K562 (cell line): ENCODE measurements at regions not wholly inside any gene's neighbourhood (a gene's known extent, or its start where the extent isn't known, plus 50 kb on each side); places are given as distances from the start of the nearest gene placed in this dataset.

Source experiments
- JUND ChIP-seq, 2 experiments: IDR thresholded peaks; 2 replicates in 1 of 2; 3 replicates in 1 of 2; pipeline ENCODE4 v1.6.1; 2011; ENCODE audit warnings: borderline replicate concordance in 2 of 2, low read depth in 2 of 2, low read length in 2 of 2, improper control_type of control experiment in 1 of 2, missing biosample characterization in 1 of 2, missing genetic modification characterization in 1 of 2, missing genetic modification reagents in 1 of 2
- NEUROD1 ChIP-seq: fragments of 150-350 bp; IDR thresholded peaks from 2 replicates; pipeline ENCODE4 v1.6.1; 2014; ENCODE audit warnings: borderline replicate concordance, low read length, low read depth; ENCODE audit not compliant: partially characterized antibody
- RUNX1 ChIP-seq: sonication (generic); IDR thresholded peaks from 2 replicates; pipeline ENCODE4 v1.6.1; 2016; ENCODE audit warnings: antibody characterized with exemption, low read depth
- SMAD1 ChIP-seq: fragments of 150-350 bp; IDR thresholded peaks from 2 replicates; pipeline ENCODE4 v1.6.1; 2014; ENCODE audit warnings: low read length, low read depth; ENCODE audit not compliant: partially characterized antibody
- ZBTB8A ChIP-seq: fragments of 450-650 bp; IDR thresholded peaks from 2 replicates; pipeline ENCODE4 v1.6.1; 2018; ENCODE audit warnings: mild to moderate bottlenecking, moderate library complexity; ENCODE audit not compliant: partially characterized antibody
- ZNF316 ChIP-seq: fragments of 450-650 bp; IDR thresholded peaks from 2 replicates; pipeline ENCODE4 v1.6.1; 2016
- ZNF384 ChIP-seq: IDR thresholded peaks from 2 replicates; pipeline ENCODE4 v1.6.1; 2012; ENCODE audit warnings: low read depth, low read length, improper control_type of control experiment
- TF ChIP-seq, protein P1 (sequence below): fragments of 450-650 bp; IDR thresholded peaks from 2 replicates; pipeline ENCODE4 v1.6.1; 2018; ENCODE audit not compliant: partially characterized antibody

- TF ChIP-seq SMAD1 (no peak), ZNF384 (no peak), NEUROD1 (no peak), RUNX1 (no peak), ZNF316 (no peak), JUND (IDR thresholded peaks at IDR 0.05; ENCODE audit: borderline replicate concordance, low read depth, low read length) (no peak), JUND (tag; IDR thresholded peaks at IDR 0.05; ENCODE audit: borderline replicate concordance, low read depth, low read length) (no peak), ZBTB8A (no peak)
- TF ChIP-seq, protein P1, sequence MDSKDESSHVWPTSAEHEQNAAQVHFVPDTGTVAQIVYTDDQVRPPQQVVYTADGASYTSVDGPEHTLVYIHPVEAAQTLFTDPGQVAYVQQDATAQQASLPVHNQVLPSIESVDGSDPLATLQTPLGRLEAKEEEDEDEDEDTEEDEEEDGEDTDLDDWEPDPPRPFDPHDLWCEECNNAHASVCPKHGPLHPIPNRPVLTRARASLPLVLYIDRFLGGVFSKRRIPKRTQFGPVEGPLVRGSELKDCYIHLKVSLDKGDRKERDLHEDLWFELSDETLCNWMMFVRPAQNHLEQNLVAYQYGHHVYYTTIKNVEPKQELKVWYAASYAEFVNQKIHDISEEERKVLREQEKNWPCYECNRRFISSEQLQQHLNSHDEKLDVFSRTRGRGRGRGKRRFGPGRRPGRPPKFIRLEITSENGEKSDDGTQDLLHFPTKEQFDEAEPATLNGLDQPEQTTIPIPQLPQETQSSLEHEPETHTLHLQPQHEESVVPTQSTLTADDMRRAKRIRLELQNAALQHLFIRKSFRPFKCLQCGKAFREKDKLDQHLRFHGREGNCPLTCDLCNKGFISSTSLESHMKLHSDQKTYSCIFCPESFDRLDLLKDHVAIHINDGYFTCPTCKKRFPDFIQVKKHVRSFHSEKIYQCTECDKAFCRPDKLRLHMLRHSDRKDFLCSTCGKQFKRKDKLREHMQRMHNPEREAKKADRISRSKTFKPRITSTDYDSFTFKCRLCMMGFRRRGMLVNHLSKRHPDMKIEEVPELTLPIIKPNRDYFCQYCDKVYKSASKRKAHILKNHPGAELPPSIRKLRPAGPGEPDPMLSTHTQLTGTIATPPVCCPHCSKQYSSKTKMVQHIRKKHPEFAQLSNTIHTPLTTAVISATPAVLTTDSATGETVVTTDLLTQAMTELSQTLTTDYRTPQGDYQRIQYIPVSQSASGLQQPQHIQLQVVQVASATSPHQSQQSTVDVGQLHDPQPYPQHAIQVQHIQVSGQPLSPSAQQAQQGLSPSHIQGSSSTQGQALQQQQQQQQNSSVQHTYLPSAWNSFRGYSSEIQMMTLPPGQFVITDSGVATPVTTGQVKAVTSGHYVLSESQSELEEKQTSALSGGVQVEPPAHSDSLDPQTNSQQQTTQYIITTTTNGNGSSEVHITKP = no peak
Observed at GRCh38 chr21:43273708-43274021, 104.9 kb downstream of the CRYAA start (continued).
